C4-2B (cell line): ENCODE measurements at regions not wholly inside any gene's neighbourhood (a gene's known extent, or its start where the extent isn't known, plus 50 kb on each side); places are given as distances from the start of the nearest gene placed in this dataset.

Experiments
- H3K27ac ChIP-seq: fragments of 450-650 bp; 2 replicates; pipeline ENCODE4 v1.5.1; 2017
- CTCF ChIP-seq: fragments of 450-650 bp; conservative IDR thresholded peaks from 2 replicates; pipeline ENCODE4 v1.5.1; 2017; ENCODE audit warnings: mild to moderate bottlenecking
- ZFX ChIP-seq: fragments of 450-650 bp; IDR thresholded peaks from 2 replicates; pipeline ENCODE4 v1.6.1; 2017

DNA sequence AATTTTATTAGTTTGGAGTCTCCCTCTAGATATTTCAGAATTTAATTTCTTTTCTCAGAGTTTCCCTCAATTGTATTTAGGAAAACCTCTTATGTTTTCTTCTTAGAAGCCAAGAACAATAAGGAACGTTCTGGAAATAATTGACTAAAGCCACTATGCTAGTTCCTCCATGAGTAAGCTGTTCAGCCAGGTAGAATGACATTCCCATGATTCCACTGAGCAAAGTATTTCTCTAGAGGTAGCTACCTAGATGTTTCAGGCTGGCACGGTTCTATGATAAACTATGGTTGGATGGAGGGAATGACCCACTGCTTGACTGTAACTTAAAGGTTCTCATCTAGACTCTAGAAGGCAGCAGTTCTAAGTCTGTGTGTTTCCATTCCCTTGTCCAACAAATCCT is 62.4 kb downstream of the CLDN17 start:
- no peak overlapping the region for H3K27ac ChIP-seq

DNA sequence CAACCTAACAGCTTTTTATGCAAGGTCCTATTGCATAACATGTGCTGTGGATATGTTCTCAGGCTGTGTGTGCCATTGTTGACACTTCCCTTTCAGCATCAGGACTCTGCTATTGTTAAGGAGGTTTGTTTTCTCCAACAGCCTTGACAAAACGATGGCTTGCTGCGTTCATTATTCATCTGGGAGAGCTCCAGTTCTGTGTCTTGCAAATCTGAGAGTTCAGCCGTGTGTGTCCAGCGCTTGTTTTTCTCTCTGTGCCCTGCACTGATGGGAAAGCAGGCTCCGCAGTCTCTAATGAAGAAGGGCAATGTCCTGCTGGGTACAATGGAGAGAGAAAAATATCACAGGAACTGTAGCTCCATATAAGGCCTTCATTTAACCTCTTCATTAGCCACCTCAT is 63.7 kb downstream of the CLDN17 start:
- TF ChIP-seq ZFX (no peak), CTCF (no peak)
- H3K27ac ChIP-seq = no peak overlapping the region

More for the DNA sequence above, 62.4 kb downstream of the CLDN17 start:
- TF ChIP-seq ZFX (no peak), CTCF (no peak)

DNA sequence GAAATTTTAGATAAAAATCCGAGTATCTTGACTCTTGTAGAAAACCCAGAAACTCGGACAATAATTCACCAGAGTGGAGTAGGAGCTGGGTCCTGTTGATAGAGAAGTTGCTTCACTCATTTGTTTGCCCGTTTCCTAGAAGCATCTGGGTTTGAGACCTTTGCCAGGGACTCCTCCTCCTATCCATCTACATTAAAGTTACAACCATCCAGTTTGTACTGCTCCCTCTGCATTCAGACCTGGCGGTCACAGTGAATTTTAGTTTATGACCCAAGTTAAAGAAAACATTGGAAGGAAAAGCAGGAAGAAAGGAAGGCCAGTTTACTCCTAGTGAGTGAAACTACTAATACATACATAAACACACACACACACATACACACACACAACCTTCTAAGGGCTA is 64.6 kb downstream of the CLDN17 start:
- TF ChIP-seq CTCF (no peak), ZFX (no peak)
- no peak overlapping the region for H3K27ac ChIP-seq

DNA sequence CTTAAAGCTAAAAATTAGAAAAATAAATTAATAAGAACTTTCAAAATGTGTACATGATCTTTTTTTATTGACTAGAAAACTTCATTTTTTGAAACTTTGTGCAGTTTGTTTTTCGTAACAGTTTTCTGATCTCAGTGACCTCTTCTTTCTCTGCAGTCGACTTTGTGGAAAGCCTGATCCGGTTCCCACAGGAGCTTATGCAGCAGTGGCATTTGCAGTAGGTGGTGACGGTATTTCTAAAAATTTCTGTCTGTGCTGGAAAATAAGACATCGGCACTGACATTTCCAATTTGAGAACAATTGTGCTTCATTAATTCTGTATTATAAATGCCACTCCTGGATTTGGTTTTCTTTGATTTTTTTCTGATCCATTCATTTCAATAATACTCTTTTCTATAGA is 68.8 kb downstream of the CLDN17 start:
- H3K27ac ChIP-seq = no peak overlapping the region
- no peak for TF ChIP-seq CTCF
- no peak for TF ChIP-seq ZFX

GRCh38 chr21:30083225-30083945 is 83.2 kb downstream of the CLDN17 start:
- no peak for TF ChIP-seq CTCF
- no peak for TF ChIP-seq ZFX
- H3K27ac ChIP-seq = no peak overlapping the region

- no peak overlapping the region for H3K27ac ChIP-seq
- TF ChIP-seq ZFX (no peak), CTCF (no peak)
Measured at GRCh38 chr21:30081506-30081905, 85.1 kb downstream of the CLDN17 start.

DNA sequence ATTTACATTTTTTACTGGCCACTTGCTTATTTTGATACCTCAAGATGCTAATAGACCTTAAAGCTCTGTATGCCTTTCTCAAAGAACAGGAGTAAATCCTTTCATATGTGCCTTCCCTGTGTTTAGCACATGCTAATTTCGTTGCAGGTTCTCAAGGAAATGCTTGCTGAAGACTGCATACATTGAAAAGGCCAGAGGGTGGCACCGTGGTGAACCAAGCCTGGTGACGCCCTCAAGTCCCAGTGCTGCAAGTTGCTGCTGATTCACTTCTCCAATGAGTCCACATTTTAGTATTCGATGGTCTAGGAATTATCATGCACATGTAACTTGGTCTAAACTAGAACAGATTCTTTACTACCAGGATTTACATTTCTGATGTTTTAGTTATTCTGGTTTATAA is 94.1 kb downstream of the CLDN17 start:
- H3K27ac ChIP-seq = no peak overlapping the region
- TF ChIP-seq ZFX = no peak
- peak; percentile 59 for TF ChIP-seq CTCF
